ENCODE measurements at regions not wholly inside any gene's neighbourhood (a gene's known extent, or its start where the extent isn't known, plus 50 kb on each side); places are given as distances from the start of the nearest gene placed in this dataset.

GRCh38 chr10:4768416-4768815 is 57.6 kb upstream of the AKR1E2 start:
- H3K9ac ChIP-seq (replicated peaks; ENCODE audit: extremely low read depth, insufficient read depth, low read length) = no peak overlapping the region
- TF ChIP-seq GATA2 (IDR thresholded peaks at IDR 0.05; ENCODE audit: insufficient read depth, insufficient read length, low read depth, low read length) (no peak), POLR2A (IDR thresholded peaks at IDR 0.05; ENCODE audit: low read depth, low read length) (no peak), FOS (IDR thresholded peaks at IDR 0.05; ENCODE audit: borderline replicate concordance, insufficient read depth, low read length) (no peak), POLR2AphosphoS5 (IDR thresholded peaks at IDR 0.05; ENCODE audit: insufficient read depth, low read depth, low read length) (no peak), MYC (IDR thresholded peaks at IDR 0.05; ENCODE audit: low read depth, low read length) (no peak), EZH2 (IDR thresholded peaks at IDR 0.05; ENCODE audit: borderline replicate concordance, low read depth, low read length, severe bottlenecking) (no peak), JUN (IDR thresholded peaks at IDR 0.05; ENCODE audit: borderline replicate concordance, insufficient read depth, insufficient read length, low read depth) (no peak)
- TF ChIP-seq, protein P1, sequence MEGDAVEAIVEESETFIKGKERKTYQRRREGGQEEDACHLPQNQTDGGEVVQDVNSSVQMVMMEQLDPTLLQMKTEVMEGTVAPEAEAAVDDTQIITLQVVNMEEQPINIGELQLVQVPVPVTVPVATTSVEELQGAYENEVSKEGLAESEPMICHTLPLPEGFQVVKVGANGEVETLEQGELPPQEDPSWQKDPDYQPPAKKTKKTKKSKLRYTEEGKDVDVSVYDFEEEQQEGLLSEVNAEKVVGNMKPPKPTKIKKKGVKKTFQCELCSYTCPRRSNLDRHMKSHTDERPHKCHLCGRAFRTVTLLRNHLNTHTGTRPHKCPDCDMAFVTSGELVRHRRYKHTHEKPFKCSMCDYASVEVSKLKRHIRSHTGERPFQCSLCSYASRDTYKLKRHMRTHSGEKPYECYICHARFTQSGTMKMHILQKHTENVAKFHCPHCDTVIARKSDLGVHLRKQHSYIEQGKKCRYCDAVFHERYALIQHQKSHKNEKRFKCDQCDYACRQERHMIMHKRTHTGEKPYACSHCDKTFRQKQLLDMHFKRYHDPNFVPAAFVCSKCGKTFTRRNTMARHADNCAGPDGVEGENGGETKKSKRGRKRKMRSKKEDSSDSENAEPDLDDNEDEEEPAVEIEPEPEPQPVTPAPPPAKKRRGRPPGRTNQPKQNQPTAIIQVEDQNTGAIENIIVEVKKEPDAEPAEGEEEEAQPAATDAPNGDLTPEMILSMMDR (IDR thresholded peaks at IDR 0.05; ENCODE audit: extremely low read depth in 1 of 2, insufficient read depth in 1 of 2, low read depth in 1 of 2, low read length in 2 of 2) = no peak
- TF ChIP-seq, protein P2, sequence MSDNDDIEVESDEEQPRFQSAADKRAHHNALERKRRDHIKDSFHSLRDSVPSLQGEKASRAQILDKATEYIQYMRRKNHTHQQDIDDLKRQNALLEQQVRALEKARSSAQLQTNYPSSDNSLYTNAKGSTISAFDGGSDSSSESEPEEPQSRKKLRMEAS (IDR thresholded peaks at IDR 0.05; ENCODE audit: insufficient read depth, insufficient read length) = no peak
- no peak for FAIRE-seq

More at GRCh38 chr10:4768416-4768815, 57.6 kb upstream of the AKR1E2 start:
- Histone ChIP-seq H3K79me2 (ENCODE audit: control insufficient read depth, insufficient read depth, low read length) (peaks cover under 1% of the 10 kb centered on the region), H2AFZ (ENCODE audit: low read depth, low read length) (no peak overlapping the region), H3K4me3 (replicated peaks in 1 of 3; ENCODE audit: insufficient read depth in 1 of 3, low read depth in 1 of 3, low read length in 3 of 3) (no peak overlapping the region), H3K4me1 (ENCODE audit: control insufficient read depth, extremely low read depth, insufficient read depth, low read length) (peaks cover 90% of the 10 kb centered on the region), H3K27me3 (ENCODE audit: control insufficient read depth in 2 of 2, insufficient read depth in 2 of 2, low read length in 2 of 2) (no peaks in the 10 kb centered on the region), H3K36me3 (ENCODE audit: control insufficient read depth in 2 of 2, extremely low read depth in 1 of 2, insufficient read depth in 2 of 2, low read length in 2 of 2) (no peaks in the 10 kb centered on the region), H4K20me1 (replicated peaks; ENCODE audit: control insufficient read depth, extremely low read depth, insufficient read depth, low read length) (no peaks in the 10 kb centered on the region), H3K27ac (ENCODE audit: insufficient read depth, low read depth, low read length) (peak overlapping the region; percentile 96), H3K9me1 (replicated peaks; ENCODE audit: control insufficient read depth, extremely low read depth, insufficient read depth, low read length) (no peaks in the 10 kb centered on the region), H3K4me2 (ENCODE audit: insufficient read depth, low read length) (no peak overlapping the region), H3K9me3 (replicated peaks; ENCODE audit: control insufficient read depth, insufficient read depth, low read length) (no peaks in the 10 kb centered on the region)
- no peak for DNase-seq (ENCODE audit: low read depth, low spot score)
- CTCF ChIA-PET = interaction anchor here (2.2 kb wide), 1 partner anchor 64 kb away, joined by 10 read pairs; no protein-coding TSS in a partner anchor
- POLR2A ChIA-PET = no interaction called here
- BruUV-seq (replicated peaks) = no TSS peak
- intact Hi-C loops (cut with micrococcal nuclease) (loop anchor here (5.0 kb wide), 2 partner anchors 376 to 831 kb away; no protein-coding TSS in a partner anchor), dilution Hi-C loops (cut with MboI; ENCODE audit: extremely low pct_ligation_motif_present, low sequenced_read_pairs) (no loop called here)
